ENCODE measurements at regions not wholly inside any gene's neighbourhood (a gene's known extent, or its start where the extent isn't known, plus 50 kb on each side); places are given as distances from the start of the nearest gene placed in this dataset.

- no peak for TF ChIP-seq POLR2AphosphoS5 (IDR thresholded peaks at IDR 0.05; ENCODE audit: low read depth, low read length)
- no peak for TF ChIP-seq TAF1 (IDR thresholded peaks at IDR 0.05; ENCODE audit: borderline replicate concordance, insufficient read depth, low read length)
- TF ChIP-seq, protein P1, sequence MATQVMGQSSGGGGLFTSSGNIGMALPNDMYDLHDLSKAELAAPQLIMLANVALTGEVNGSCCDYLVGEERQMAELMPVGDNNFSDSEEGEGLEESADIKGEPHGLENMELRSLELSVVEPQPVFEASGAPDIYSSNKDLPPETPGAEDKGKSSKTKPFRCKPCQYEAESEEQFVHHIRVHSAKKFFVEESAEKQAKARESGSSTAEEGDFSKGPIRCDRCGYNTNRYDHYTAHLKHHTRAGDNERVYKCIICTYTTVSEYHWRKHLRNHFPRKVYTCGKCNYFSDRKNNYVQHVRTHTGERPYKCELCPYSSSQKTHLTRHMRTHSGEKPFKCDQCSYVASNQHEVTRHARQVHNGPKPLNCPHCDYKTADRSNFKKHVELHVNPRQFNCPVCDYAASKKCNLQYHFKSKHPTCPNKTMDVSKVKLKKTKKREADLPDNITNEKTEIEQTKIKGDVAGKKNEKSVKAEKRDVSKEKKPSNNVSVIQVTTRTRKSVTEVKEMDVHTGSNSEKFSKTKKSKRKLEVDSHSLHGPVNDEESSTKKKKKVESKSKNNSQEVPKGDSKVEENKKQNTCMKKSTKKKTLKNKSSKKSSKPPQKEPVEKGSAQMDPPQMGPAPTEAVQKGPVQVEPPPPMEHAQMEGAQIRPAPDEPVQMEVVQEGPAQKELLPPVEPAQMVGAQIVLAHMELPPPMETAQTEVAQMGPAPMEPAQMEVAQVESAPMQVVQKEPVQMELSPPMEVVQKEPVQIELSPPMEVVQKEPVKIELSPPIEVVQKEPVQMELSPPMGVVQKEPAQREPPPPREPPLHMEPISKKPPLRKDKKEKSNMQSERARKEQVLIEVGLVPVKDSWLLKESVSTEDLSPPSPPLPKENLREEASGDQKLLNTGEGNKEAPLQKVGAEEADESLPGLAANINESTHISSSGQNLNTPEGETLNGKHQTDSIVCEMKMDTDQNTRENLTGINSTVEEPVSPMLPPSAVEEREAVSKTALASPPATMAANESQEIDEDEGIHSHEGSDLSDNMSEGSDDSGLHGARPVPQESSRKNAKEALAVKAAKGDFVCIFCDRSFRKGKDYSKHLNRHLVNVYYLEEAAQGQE (IDR thresholded peaks at IDR 0.05; ENCODE audit: insufficient read depth in 1 of 2, low read depth in 2 of 2, low read length in 2 of 2) = no peak
- TF ChIP-seq FOXP2 (optimal IDR thresholded peaks at IDR 0.05; ENCODE audit: borderline replicate concordance, extremely low read depth, extremely low read length, insufficient read depth) = no peak
- no peak for TF ChIP-seq SIN3A (IDR thresholded peaks at IDR 0.05; ENCODE audit: borderline replicate concordance, insufficient read depth, low read length)
Observed at GRCh38 chr6:6740595-6740994, 152.1 kb downstream of the LY86 start.

DNA sequence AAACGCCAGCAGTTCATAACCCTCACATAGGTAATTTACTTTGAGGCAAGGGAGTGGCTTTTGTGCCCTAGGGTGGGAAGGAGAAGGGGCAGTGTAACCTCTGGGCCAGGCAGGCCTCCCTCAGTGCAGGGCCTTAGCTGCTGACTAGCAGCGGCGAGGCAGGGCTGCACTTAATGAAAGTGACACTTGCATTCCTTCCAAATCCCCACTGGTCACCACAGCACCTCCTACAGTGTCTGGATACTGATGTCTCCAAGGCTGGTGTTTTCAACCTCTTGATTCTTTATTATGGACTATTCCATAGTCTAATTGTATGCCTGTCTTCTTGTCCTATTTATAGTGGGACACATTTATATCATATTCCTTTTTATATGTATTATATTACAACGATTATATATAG lies 152.7 kb downstream of the LY86 start:
- TF ChIP-seq SIN3A (IDR thresholded peaks at IDR 0.05; ENCODE audit: borderline replicate concordance, insufficient read depth, low read length) = no peak
- TF ChIP-seq TAF1 (IDR thresholded peaks at IDR 0.05; ENCODE audit: borderline replicate concordance, insufficient read depth, low read length) = no peak
- TF ChIP-seq POLR2AphosphoS5 (IDR thresholded peaks at IDR 0.05; ENCODE audit: low read depth, low read length) = no peak
- TF ChIP-seq FOXP2 (optimal IDR thresholded peaks at IDR 0.05; ENCODE audit: borderline replicate concordance, extremely low read depth, extremely low read length, insufficient read depth) = no peak
- TF ChIP-seq, protein P1 (IDR thresholded peaks at IDR 0.05; ENCODE audit: insufficient read depth in 1 of 2, low read depth in 2 of 2, low read length in 2 of 2) = no peak

DNA sequence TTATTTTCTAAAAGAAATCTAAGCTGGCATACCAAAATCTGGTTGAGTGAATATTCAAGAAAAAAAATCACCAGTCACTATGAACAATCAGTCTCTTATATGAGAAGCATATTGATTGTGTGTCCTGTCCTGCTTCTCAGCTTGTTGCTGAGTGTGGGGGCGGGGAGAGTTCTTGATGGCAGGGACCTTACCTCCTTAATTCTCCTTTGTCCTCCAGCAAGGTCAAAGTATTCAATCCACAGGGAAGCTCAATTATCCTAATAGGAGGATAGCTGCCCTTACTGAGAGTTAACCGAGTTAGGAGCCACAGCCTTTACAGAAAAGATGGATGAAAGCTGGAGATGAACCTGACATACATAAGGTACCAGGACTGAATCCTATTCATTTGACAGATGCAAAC lies 154.0 kb downstream of the LY86 start:
- TF ChIP-seq TAF1 (IDR thresholded peaks at IDR 0.05; ENCODE audit: borderline replicate concordance, insufficient read depth, low read length) = no peak
- TF ChIP-seq SIN3A (IDR thresholded peaks at IDR 0.05; ENCODE audit: borderline replicate concordance, insufficient read depth, low read length) = no peak
- no peak for TF ChIP-seq FOXP2 (optimal IDR thresholded peaks at IDR 0.05; ENCODE audit: borderline replicate concordance, extremely low read depth, extremely low read length, insufficient read depth)
- TF ChIP-seq, protein P1 (IDR thresholded peaks at IDR 0.05; ENCODE audit: insufficient read depth in 1 of 2, low read depth in 2 of 2, low read length in 2 of 2) = no peak
- no peak for TF ChIP-seq POLR2AphosphoS5 (IDR thresholded peaks at IDR 0.05; ENCODE audit: low read depth, low read length)

DNA sequence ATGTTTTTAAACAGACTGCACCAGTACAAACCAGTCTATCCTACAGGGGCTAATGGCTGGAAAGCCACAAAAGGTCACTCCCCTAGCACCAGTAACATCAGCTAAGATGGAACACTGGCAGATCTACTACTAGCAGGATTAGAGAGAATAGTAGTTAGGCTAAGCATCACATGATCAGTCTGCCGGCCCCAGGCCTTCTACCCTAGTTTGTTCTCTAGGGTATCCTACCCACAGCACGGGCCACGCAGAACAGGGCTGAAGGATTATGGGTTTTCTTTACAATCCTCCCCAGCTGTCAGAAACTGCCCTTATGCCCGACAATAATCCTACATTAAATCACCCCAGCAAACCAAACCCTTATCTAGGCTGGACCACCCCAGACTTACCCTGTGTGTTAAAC lies 156.0 kb downstream of the LY86 start:
- no peak for TF ChIP-seq SIN3A (IDR thresholded peaks at IDR 0.05; ENCODE audit: borderline replicate concordance, insufficient read depth, low read length)
- TF ChIP-seq POLR2AphosphoS5 (IDR thresholded peaks at IDR 0.05; ENCODE audit: low read depth, low read length) = no peak
- TF ChIP-seq, protein P1 (IDR thresholded peaks at IDR 0.05; ENCODE audit: insufficient read depth in 1 of 2, low read depth in 2 of 2, low read length in 2 of 2) = no peak
- TF ChIP-seq TAF1 (IDR thresholded peaks at IDR 0.05; ENCODE audit: borderline replicate concordance, insufficient read depth, low read length) = no peak
- no peak for TF ChIP-seq FOXP2 (optimal IDR thresholded peaks at IDR 0.05; ENCODE audit: borderline replicate concordance, extremely low read depth, extremely low read length, insufficient read depth)
